Mesodermal cell (in vitro differentiated cells): ENCODE measurements at regions not wholly inside any gene's neighbourhood (a gene's known extent, or its start where the extent isn't known, plus 50 kb on each side); places are given as distances from the start of the nearest gene placed in this dataset.
"Not testable (repeated sequence)": the region's sequence is repeated elsewhere in the genome, so short reads cannot be mapped to it uniquely, and the experiment has no call there.

Experiments used
- H3K27ac ChIP-seq: 2 replicates; pipeline ENCODE4 v1.7.0; 2013; ENCODE audit warnings: mild to moderate bottlenecking, low read depth, low read length, moderate library complexity; ENCODE audit not compliant: severe bottlenecking
- H3K36me3 ChIP-seq: 2 replicates; pipeline ENCODE4 v1.7.1; 2013; ENCODE audit warnings: mild to moderate bottlenecking, low read length, moderate library complexity; ENCODE audit not compliant: control insufficient read depth, insufficient read depth
- H3K4me1 ChIP-seq: one replicate; pipeline ENCODE4 v1.7.1; 2013; ENCODE audit warnings: mild to moderate bottlenecking, low read length; ENCODE audit not compliant: insufficient read depth, control insufficient read depth, poor library complexity, severe bottlenecking
- H3K4me3 ChIP-seq: 2 replicates; pipeline ENCODE4 v1.7.0; 2013; ENCODE audit warnings: low read length, control low read depth, mild to moderate bottlenecking; ENCODE audit not compliant: insufficient read depth, poor library complexity, severe bottlenecking; ENCODE audit errors: extremely low read depth
- H3K9me3 ChIP-seq: 2 replicates; pipeline ENCODE4 v1.7.1; 2013; ENCODE audit warnings: mild to moderate bottlenecking, low read length, moderate library complexity; ENCODE audit not compliant: control insufficient read depth
- WGBS, 2 experiments: methylation state at CpG; one replicate each; pipeline ENCODE4 v1.1.5; 2013; ENCODE audit warnings: missing lambda C conversion rate in 2 of 2; ENCODE audit not compliant: insufficient coverage in 2 of 2; 5-methylcytosine and 5-hydroxymethylcytosine counted together

DNA sequence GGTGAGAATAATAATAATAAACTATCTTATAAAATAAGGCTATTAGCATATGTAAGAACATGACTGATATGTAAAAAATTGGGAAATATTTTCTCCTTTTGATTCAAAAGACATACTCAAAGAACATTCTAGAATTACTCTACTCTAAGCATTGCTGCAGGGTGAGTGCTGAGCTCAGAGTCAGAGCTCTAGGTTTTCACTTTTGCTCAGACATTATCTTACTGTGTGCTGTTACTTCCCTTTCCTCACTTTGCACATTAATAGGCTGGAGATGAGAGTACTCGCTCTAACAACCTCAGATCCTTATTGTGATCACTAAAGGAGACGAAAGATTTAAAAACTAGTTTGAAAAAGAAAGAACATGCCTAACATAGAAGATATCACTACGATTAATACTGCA is 99.4 kb upstream of the C9orf72 start:
- H3K4me1 ChIP-seq, result peaks cover 9% of the 10 kb centered on the region
- H3K27ac ChIP-seq, result no peak overlapping the region
- H3K36me3 ChIP-seq, result no peaks in the 10 kb centered on the region
- no peaks in the 10 kb centered on the region for H3K9me3 ChIP-seq
- WGBS, 2 experiments, result no CpG with 5 or more reads among the region's 3 CpGs
- H3K4me3 ChIP-seq, result no peak overlapping the region

DNA sequence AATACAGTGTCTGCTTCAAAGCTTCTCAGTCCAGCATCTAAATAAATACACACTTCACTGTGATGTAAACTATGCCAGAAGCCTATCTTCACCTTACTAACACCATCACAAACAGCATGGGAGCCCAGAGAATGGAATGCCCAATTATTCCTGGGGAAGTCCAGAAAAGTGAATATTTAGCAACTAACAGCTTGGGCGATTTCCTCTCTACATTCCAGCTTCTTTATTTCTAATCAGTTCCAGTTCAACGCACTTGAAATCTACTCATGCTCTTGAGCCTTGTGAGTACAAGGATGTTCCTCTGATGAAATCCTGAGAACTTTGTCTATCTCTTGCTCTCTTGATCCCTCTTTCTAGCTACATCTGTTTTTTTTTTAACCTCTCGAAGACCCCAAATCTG is 100.4 kb upstream of the C9orf72 start:
- Histone ChIP-seq H3K9me3 (no peaks in the 10 kb centered on the region), H3K4me3 (no peak overlapping the region), H3K4me1 (peaks cover 9% of the 10 kb centered on the region), H3K36me3 (no peaks in the 10 kb centered on the region), H3K27ac (no peak overlapping the region)
- 89 to 90% methylated on average over 3 of the region's 3 CpGs for WGBS, 2 experiments

DNA sequence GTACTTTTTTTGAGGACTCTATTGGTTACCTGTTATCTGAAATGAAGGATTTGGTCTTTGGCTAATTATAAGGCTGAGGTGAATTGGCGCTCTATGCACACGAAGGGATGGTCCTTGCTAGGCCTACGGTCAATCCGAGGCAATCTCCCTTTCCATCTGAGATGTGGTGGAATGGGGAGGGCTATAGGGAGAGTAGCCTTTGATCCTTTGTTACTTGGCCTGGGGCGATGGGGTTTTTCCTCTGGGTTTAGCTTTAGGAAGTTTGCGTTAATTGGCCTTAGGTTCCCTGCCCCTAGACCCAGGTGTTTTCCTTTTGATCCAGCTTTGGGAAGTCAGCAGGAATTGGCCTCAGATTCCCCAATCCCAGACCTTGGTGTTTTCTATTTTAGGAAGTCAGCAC is 102.1 kb upstream of the C9orf72 start:
- H3K36me3 ChIP-seq, result no peaks in the 10 kb centered on the region
- peaks cover 9% of the 10 kb centered on the region for H3K4me1 ChIP-seq
- no peak overlapping the region for H3K27ac ChIP-seq
- no peaks in the 10 kb centered on the region for H3K9me3 ChIP-seq
- WGBS, 2 experiments, result 67 to 82% methylated on average over 3 to 6 of the region's 6 CpGs
- H3K4me3 ChIP-seq, result no peak overlapping the region

DNA sequence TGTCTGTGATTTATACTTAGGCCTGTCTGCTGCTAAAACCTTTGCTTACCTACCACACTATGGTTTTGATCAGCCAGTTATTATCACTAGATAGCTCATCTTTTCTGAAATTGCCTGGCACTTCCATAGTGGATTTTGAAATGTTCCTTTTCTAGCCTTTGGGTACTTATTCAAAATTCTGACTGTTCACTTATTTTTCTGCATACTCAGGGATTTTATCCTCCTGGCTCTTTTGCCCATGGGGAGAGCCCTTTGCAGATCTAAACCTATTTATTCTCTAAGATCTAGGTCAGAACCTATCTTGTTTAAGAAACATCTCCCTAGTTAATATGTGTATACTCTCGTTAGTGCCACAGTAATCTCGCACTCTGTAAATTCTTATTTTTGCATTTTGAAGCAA is 103.5 kb upstream of the C9orf72 start:
- H3K27ac ChIP-seq, result no peak overlapping the region
- no peaks in the 10 kb centered on the region for H3K9me3 ChIP-seq
- no peak overlapping the region for H3K4me3 ChIP-seq
- WGBS, 2 experiments, result no CpG with 5 or more reads among the region's 2 CpGs
- H3K4me1 ChIP-seq, result peaks cover 9% of the 10 kb centered on the region
- H3K36me3 ChIP-seq, result no peaks in the 10 kb centered on the region

DNA sequence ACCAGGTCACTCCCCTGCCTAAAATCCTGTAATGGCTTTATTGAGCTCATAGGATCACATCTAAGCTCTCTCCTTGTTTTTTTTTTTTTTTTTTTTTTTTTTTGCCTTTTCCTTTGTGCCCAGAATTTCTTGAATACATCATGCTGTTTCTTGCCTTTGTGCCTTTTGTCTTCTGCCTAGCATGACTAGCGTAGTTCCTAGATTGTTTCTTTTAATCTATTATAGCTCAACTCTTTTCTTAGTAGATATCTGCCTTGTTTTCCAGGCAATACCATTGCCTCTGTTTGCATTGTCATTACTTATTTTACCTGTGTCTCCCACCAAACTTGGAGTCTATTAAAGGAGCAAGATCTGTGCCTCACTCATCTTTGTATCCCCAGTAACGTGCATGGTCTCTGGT is 106.1 kb upstream of the C9orf72 start:
- H3K9me3 ChIP-seq, result no peaks in the 10 kb centered on the region
- H3K4me3 ChIP-seq, result no peak overlapping the region
- no peak overlapping the region for H3K27ac ChIP-seq
- H3K36me3 ChIP-seq, result no peaks in the 10 kb centered on the region
- WGBS, 2 experiments, result 60% methylated on average over 1 of the region's 2 CpGs; no CpG with 5 or more reads in 1 of the 2 experiments
- no peaks in the 10 kb centered on the region for H3K4me1 ChIP-seq

DNA sequence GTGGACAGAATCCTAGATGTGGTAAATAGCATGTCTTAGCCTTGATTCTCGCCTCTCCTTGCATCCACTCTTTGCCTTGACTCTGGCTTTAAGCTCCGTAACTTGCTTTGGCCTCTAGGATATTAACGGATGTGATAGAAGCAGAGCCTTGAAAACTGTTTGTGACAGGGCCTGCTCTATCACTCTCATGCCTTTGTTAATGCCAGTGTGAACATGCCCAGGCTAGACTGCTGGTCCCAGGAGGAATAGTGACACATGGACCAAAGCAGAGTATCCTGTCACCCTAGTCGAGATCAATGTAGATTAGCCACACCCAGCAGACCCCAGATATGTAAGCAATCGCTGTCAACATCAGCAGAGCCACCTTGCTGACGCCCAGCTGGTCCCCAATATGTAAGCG is 109.9 kb upstream of the C9orf72 start:
- Histone ChIP-seq H3K9me3 (no peaks in the 10 kb centered on the region), H3K4me1 (no peaks in the 10 kb centered on the region), H3K36me3 (no peaks in the 10 kb centered on the region), H3K27ac (no peak overlapping the region), H3K4me3 (no peak overlapping the region)
- 97 to 98% methylated on average over 4 to 5 of the region's 7 CpGs for WGBS, 2 experiments

DNA sequence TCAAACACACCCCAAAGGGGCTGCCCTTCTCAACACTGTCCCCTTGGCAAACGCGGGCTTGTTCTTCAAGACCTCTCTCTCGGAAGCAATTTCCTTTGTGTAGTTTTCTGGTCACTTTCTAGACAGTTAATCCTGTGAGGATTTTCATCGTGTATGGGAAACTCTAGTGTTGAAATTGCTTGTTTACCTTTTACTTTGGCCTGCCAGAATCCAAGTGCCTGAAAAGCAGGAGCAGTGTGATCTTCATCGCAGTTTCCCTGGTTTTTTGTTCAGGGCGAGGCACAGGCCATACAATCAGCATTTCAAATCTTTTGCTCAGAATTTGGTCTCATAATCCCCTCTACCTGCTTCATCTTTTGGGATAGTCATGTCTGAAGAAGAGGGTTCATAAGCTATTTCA is 115.7 kb upstream of the C9orf72 start:
- H3K9me3 ChIP-seq, result no peaks in the 10 kb centered on the region
- no peaks in the 10 kb centered on the region for H3K4me1 ChIP-seq
- no peaks in the 10 kb centered on the region for H3K36me3 ChIP-seq
- H3K27ac ChIP-seq, result no peak overlapping the region
- WGBS, 2 experiments, result 91 to 98% methylated on average over 4 of the region's 6 CpGs
- H3K4me3 ChIP-seq, result no peak overlapping the region

DNA sequence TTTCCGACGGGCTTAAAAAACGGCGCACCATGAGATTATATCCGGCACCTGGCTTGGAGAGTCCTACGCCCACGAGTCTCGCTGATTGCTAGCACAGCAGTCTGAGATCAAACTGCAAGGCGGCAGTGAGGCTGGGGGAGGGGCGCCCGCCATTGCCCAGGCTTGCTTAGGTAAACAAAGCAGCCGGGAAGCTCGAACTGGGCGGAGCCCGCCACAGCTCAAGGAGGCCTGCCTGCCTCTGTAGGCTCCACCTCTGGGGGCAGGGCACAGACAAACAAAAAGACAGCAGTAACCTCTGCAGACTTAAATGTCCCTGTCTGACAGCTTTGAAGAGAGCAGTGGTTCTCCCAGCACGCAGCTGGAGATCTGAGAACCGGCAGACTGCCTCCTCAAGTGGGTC is 117.5 kb upstream of the C9orf72 start:
- no CpG with 5 or more reads among the region's 17 CpGs for WGBS, 2 experiments
- H3K4me3 ChIP-seq, H3K4me1 ChIP-seq, H3K27ac ChIP-seq, H3K36me3 ChIP-seq, H3K9me3 ChIP-seq: not testable (repeated sequence)

DNA sequence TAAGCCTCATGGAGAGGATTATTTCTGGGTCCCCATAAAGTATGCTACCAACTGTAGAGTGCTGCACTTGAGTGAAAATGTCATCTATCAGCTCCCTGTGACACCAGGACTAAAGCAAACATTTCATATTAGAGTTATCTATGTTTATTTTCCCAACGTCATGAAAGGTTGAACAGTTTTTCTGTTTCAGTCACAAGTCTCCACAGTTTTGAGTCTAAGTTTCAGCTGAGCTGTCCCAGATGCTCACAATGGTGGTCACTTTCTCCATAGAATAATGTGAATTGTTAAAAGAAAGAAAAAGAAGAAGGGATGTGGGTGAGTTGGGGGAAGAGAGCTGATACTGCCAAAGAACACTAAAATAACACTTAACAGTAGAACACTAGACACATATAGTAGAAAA is 126.3 kb upstream of the C9orf72 start:
- Histone ChIP-seq H3K4me1 (peaks cover 13% of the 10 kb centered on the region), H3K36me3 (no peaks in the 10 kb centered on the region), H3K9me3 (no peaks in the 10 kb centered on the region), H3K4me3 (no peak overlapping the region), H3K27ac (no peak overlapping the region)
- 100% methylated on average over 1 of the region's 1 CpG; no CpG with 5 or more reads in 1 of the 2 experiments for WGBS, 2 experiments

DNA sequence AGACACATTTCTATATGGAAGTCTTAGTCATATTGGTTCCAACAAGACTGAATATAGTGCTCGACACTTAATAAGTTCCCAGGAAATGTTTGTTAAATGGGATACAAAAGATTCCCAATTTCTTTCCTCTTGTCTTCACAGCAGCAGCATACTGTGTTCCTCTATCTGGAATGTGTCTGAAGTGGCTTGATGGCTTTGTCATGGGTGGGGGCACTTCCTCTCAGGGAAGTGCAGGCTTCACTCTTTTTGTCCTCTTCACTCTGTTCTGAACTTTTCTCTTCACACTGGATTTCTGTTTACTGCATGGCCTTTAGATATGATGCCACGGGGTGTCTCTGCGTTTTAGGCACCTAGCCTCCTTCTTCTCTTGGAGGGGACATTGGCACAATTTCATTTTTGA is 127.7 kb upstream of the C9orf72 start:
- WGBS, 2 experiments, result 74 to 100% methylated on average over 2 of the region's 3 CpGs
- peaks cover 13% of the 10 kb centered on the region for H3K4me1 ChIP-seq
- no peaks in the 10 kb centered on the region for H3K9me3 ChIP-seq
- H3K36me3 ChIP-seq, result no peaks in the 10 kb centered on the region
- H3K27ac ChIP-seq, result no peak overlapping the region
- no peak overlapping the region for H3K4me3 ChIP-seq

DNA sequence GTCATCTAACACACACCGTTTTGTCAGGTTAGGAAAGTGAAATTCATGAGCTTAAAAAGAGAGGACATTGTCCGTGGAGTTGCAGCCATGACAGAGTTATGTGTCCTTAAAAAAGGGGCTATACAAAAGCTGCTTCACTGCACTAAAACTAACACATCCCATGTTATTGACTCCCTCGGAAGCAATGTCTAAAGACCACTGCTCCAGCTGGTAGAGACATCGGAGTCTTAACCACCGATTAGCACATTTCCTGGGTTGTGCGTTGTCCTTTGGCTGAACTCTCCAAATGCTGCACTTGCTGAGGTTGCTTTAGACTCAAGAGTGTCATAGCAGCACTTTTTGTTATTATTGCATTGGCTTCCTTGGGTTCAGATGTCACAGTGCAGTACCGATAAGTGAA is 128.3 kb upstream of the C9orf72 start:
- WGBS, 2 experiments, result 94 to 100% methylated on average over 4 to 7 of the region's 7 CpGs
- H3K4me1 ChIP-seq, result peaks cover 13% of the 10 kb centered on the region
- no peaks in the 10 kb centered on the region for H3K36me3 ChIP-seq
- H3K9me3 ChIP-seq, result no peaks in the 10 kb centered on the region
- no peak overlapping the region for H3K4me3 ChIP-seq
- H3K27ac ChIP-seq, result no peak overlapping the region
